Smooth muscle cell (in vitro differentiated cells): ENCODE measurements at regions not wholly inside any gene's neighbourhood (a gene's known extent, or its start where the extent isn't known, plus 50 kb on each side); places are given as distances from the start of the nearest gene placed in this dataset.

ENCODE experiments used
- DNase-seq: peaks from one replicate; lab custom pipeline; 2025; ENCODE audit not compliant: unreplicated experiment; lab: John Stamatoyannopoulos, UW
- H2AFZ ChIP-seq: fragments of 200-600 bp; sonication (generic); 2 replicates; pipeline ENCODE4 v1.6.0; 2016; ENCODE audit warnings: antibody characterized with exemption, low read depth, mild to moderate bottlenecking
- H3F3A ChIP-seq: fragments of 200-600 bp; sonication (generic); 2 replicates; pipeline ENCODE4 v1.6.0; 2017; ENCODE audit warnings: antibody characterized with exemption, low read depth
- H3K27ac ChIP-seq: fragments of 200-600 bp; sonication (generic); 2 replicates; pipeline ENCODE4 v1.5.1; 2016; ENCODE audit warnings: low read depth, mild to moderate bottlenecking
- H3K27me3 ChIP-seq: fragments of 200-600 bp; sonication (generic); 2 replicates; pipeline ENCODE4 v1.6.1; 2016; ENCODE audit warnings: low read depth, mild to moderate bottlenecking
- H3K36me3 ChIP-seq: fragments of 200-600 bp; sonication (generic); 2 replicates; pipeline ENCODE4 v1.5.1; 2016; ENCODE audit warnings: low read depth
- H3K4me1 ChIP-seq: fragments of 200-600 bp; sonication (generic); 2 replicates; pipeline ENCODE4 v1.5.1; 2016; ENCODE audit warnings: low read depth
- H3K4me2 ChIP-seq: fragments of 200-600 bp; sonication (generic); 2 replicates; pipeline ENCODE4 v1.6.0; 2016; ENCODE audit warnings: mild to moderate bottlenecking
- H3K4me3 ChIP-seq: fragments of 200-600 bp; sonication (generic); 2 replicates; pipeline ENCODE4 v1.5.1; 2016; ENCODE audit warnings: mild to moderate bottlenecking
- H3K79me2 ChIP-seq: fragments of 200-600 bp; sonication (generic); 2 replicates; pipeline ENCODE4 v1.6.0; 2016; ENCODE audit warnings: low read depth, mild to moderate bottlenecking
- H3K9ac ChIP-seq: fragments of 200-600 bp; sonication (generic); 2 replicates; pipeline ENCODE4 v1.6.0; 2016; ENCODE audit warnings: low read depth
- H3K9me3 ChIP-seq: fragments of 200-600 bp; sonication (generic); replicated peaks from 2 replicates; pipeline ENCODE4 v1.5.1; 2016; ENCODE audit warnings: low read depth
- H4K20me1 ChIP-seq: fragments of 200-600 bp; sonication (generic); 2 replicates; pipeline ENCODE4 v1.6.0; 2016; ENCODE audit warnings: low read depth
- WGBS: methylation state at CpG from one replicate; pipeline ENCODE4 v1.1.7; 2016; ENCODE audit warnings: low lambda C conversion rate; 5-methylcytosine and 5-hydroxymethylcytosine counted together
- TF ChIP-seq, protein P1 (sequence below): fragments of 200-600 bp; sonication (generic); IDR thresholded peaks from 2 replicates; pipeline ENCODE4 v1.5.1; 2017; ENCODE audit warnings: borderline replicate concordance, mild to moderate bottlenecking, antibody characterized with exemption; ENCODE audit not compliant: insufficient read depth, poor library complexity, severe bottlenecking

GRCh38 chr2:5373200-5373599, 319.0 kb upstream of the SOX11 start:
- H3K4me3 ChIP-seq: peak overlapping the region; percentile 30
- peak overlapping the region; percentile 61 for H2AFZ ChIP-seq
- H3F3A ChIP-seq: no peaks in the 10 kb centered on the region
- H3K79me2 ChIP-seq: no peaks in the 10 kb centered on the region
- no peak overlapping the region for H3K9ac ChIP-seq
- H3K9me3 ChIP-seq: no peaks in the 10 kb centered on the region
- H4K20me1 ChIP-seq: no peaks in the 10 kb centered on the region
- no peaks in the 10 kb centered on the region for H3K36me3 ChIP-seq
- H3K27me3 ChIP-seq: no peaks in the 10 kb centered on the region
- WGBS: 12% methylated on average over 6 of the region's 6 CpGs
- TF ChIP-seq, protein P1, sequence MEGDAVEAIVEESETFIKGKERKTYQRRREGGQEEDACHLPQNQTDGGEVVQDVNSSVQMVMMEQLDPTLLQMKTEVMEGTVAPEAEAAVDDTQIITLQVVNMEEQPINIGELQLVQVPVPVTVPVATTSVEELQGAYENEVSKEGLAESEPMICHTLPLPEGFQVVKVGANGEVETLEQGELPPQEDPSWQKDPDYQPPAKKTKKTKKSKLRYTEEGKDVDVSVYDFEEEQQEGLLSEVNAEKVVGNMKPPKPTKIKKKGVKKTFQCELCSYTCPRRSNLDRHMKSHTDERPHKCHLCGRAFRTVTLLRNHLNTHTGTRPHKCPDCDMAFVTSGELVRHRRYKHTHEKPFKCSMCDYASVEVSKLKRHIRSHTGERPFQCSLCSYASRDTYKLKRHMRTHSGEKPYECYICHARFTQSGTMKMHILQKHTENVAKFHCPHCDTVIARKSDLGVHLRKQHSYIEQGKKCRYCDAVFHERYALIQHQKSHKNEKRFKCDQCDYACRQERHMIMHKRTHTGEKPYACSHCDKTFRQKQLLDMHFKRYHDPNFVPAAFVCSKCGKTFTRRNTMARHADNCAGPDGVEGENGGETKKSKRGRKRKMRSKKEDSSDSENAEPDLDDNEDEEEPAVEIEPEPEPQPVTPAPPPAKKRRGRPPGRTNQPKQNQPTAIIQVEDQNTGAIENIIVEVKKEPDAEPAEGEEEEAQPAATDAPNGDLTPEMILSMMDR: no peak
- H3K4me1 ChIP-seq: peaks cover 30% of the 10 kb centered on the region
- peak overlapping the region; percentile 56 for H3K4me2 ChIP-seq
- H3K27ac ChIP-seq: no peak overlapping the region
- no peak for DNase-seq

GRCh38 chr2:5374762-5375161, 317.4 kb upstream of the SOX11 start:
- TF ChIP-seq, protein P1: no peak
- no peak for DNase-seq
- Histone ChIP-seq H2AFZ (no peak overlapping the region), H3K9ac (no peak overlapping the region), H3K27ac (no peak overlapping the region), H3K27me3 (no peaks in the 10 kb centered on the region), H3K4me2 (no peak overlapping the region), H3F3A (no peaks in the 10 kb centered on the region), H3K4me3 (no peak overlapping the region), H3K79me2 (no peaks in the 10 kb centered on the region), H3K9me3 (no peaks in the 10 kb centered on the region), H3K36me3 (no peaks in the 10 kb centered on the region), H4K20me1 (no peaks in the 10 kb centered on the region), H3K4me1 (peaks cover 30% of the 10 kb centered on the region)
- 79% methylated on average over 10 of the region's 10 CpGs for WGBS

GRCh38 chr2:5377323-5377722, 314.9 kb upstream of the SOX11 start:
- no peak overlapping the region for H3K9ac ChIP-seq
- no peak overlapping the region for H3K27ac ChIP-seq
- no peaks in the 10 kb centered on the region for H4K20me1 ChIP-seq
- peaks cover 23% of the 10 kb centered on the region for H3K4me1 ChIP-seq
- no peak overlapping the region for H3K4me2 ChIP-seq
- H3K9me3 ChIP-seq: no peaks in the 10 kb centered on the region
- TF ChIP-seq, protein P1: no peak
- no peaks in the 10 kb centered on the region for H3F3A ChIP-seq
- no peak for DNase-seq
- no peaks in the 10 kb centered on the region for H3K36me3 ChIP-seq
- WGBS: 93% methylated on average over 2 of the region's 2 CpGs
- H3K4me3 ChIP-seq: no peak overlapping the region
- H2AFZ ChIP-seq: no peak overlapping the region
- no peaks in the 10 kb centered on the region for H3K27me3 ChIP-seq
- H3K79me2 ChIP-seq: no peaks in the 10 kb centered on the region

- no peaks in the 10 kb centered on the region for H3K9me3 ChIP-seq
- no peak overlapping the region for H3K4me2 ChIP-seq
- no peaks in the 10 kb centered on the region for H4K20me1 ChIP-seq
- DNase-seq: no peak
- no peaks in the 10 kb centered on the region for H3K36me3 ChIP-seq
- H3K9ac ChIP-seq: no peak overlapping the region
- no peak overlapping the region for H3K27ac ChIP-seq
- H3F3A ChIP-seq: no peaks in the 10 kb centered on the region
- no peaks in the 10 kb centered on the region for H3K79me2 ChIP-seq
- H3K4me1 ChIP-seq: peaks cover 3% of the 10 kb centered on the region
- no peaks in the 10 kb centered on the region for H3K27me3 ChIP-seq
- WGBS: 83% methylated on average over 1 of the region's 1 CpG
- no peak overlapping the region for H3K4me3 ChIP-seq
- TF ChIP-seq, protein P1: no peak
- no peak overlapping the region for H2AFZ ChIP-seq
Observed at GRCh38 chr2:5379811-5380210, 312.4 kb upstream of the SOX11 start.
